Posterior vena cava (tissue), 2 donors: ENCODE measurements at regions not wholly inside any gene's neighbourhood (a gene's known extent, or its start where the extent isn't known, plus 50 kb on each side); places are given as distances from the start of the nearest gene placed in this dataset.

ENCODE experiments used
- DNase-seq: peaks from one replicate; pipeline ENCODE4 v3.0.0-alpha.2; 2020; ENCODE audit warnings: low spot score
- intact Hi-C, 2 donors: fragments of 100-400 bp; cut with DNase I; formaldehyde crosslinking; loops; one replicate each; pipeline versions ENCODE4 v1.14.1 to v1.14.2; 2022 to 2023
- donor health status: DM: yes; HTN: yes; CAD: no.
- donor health status: DM: yes; HTN: yes; CAD: no.

GRCh38 chr5:173790836-173791546 is 97.2 kb upstream of the CPEB4 start:
- no peak for DNase-seq
- intact Hi-C loops: no loop called here

GRCh38 chr5:173791878-173792277 is 96.3 kb upstream of the CPEB4 start:
- intact Hi-C loops: no loop called here
- no peak for DNase-seq

GRCh38 chr5:173792781-173793547 is 95.2 kb upstream of the CPEB4 start:
- no peak for DNase-seq
- intact Hi-C loops: no loop called here

GRCh38 chr5:173793648-173794548 is 94.3 kb upstream of the CPEB4 start:
- DNase-seq: no peak
- intact Hi-C loops: no loop called here

- DNase-seq: no peak
- intact Hi-C loops: no loop called here
Measured at GRCh38 chr5:173794901-173795416, 93.2 kb upstream of the CPEB4 start.

- intact Hi-C loops: no loop called here
Measured at GRCh38 chr5:173795601-173796000, 92.5 kb upstream of the CPEB4 start.

GRCh38 chr5:173796721-173797495 is 91.2 kb upstream of the CPEB4 start:
- intact Hi-C loops: no loop called here
- no peak for DNase-seq

More at GRCh38 chr5:173795601-173796000, 92.5 kb upstream of the CPEB4 start:
- no peak for DNase-seq

- intact Hi-C loops: no loop called here
- no peak for DNase-seq
Measured at GRCh38 chr5:173798127-173798810, 89.9 kb upstream of the CPEB4 start.

GRCh38 chr5:173800340-173800739 is 87.8 kb upstream of the CPEB4 start:
- no peak for DNase-seq
- intact Hi-C loops: no loop called here

- intact Hi-C loops: no loop called here
- DNase-seq: no peak
Measured at GRCh38 chr5:173801006-173801405, 87.1 kb upstream of the CPEB4 start.

- DNase-seq: no peak
- intact Hi-C loops: no loop called here
Measured at GRCh38 chr5:173802670-173803165, 85.4 kb upstream of the CPEB4 start.

GRCh38 chr5:173804579-173804978 is 83.6 kb upstream of the CPEB4 start:
- DNase-seq: no peak
- intact Hi-C loops: no loop called here

GRCh38 chr5:173806270-173807035 is 81.7 kb upstream of the CPEB4 start:
- intact Hi-C loops: no loop called here

GRCh38 chr5:173807181-173807655 is 80.9 kb upstream of the CPEB4 start:
- no peak for DNase-seq
- intact Hi-C loops: no loop called here

More at GRCh38 chr5:173806270-173807035, 81.7 kb upstream of the CPEB4 start:
- no peak for DNase-seq

GRCh38 chr5:173808079-173808808 is 79.9 kb upstream of the CPEB4 start:
- intact Hi-C loops: no loop called here
- no peak for DNase-seq

- intact Hi-C loops: no loop called here
- DNase-seq: no peak
Measured at GRCh38 chr5:173809014-173809413, 79.1 kb upstream of the CPEB4 start.
